Left lung (tissue), 4 donors: ENCODE measurements at regions not wholly inside any gene's neighbourhood (a gene's known extent, or its start where the extent isn't known, plus 50 kb on each side); places are given as distances from the start of the nearest gene placed in this dataset.

Experiments
- ATAC-seq: fragments of 200-7000 bp; cut with Tn5 transposase; one replicate; pipeline ENCODE4 v1.9.1; 2020; ENCODE audit warnings: moderate library complexity
- DNase-seq, 4 donors: peaks; one replicate each; pipeline ENCODE4 v3.0.0-alpha.2; 2013 to 2020
- H3K27ac ChIP-seq, 2 donors: fragments of 200-600 bp; sonication (generic) in 1 of 2; one replicate each; pipeline versions ENCODE4 v1.5.0 to v1.8.0; 2020 to 2021
- H3K27me3 ChIP-seq, 2 donors: fragments of 200-600 bp; sonication (generic) in 1 of 2; one replicate each; pipeline versions ENCODE4 v1.5.0 to v1.8.0; 2020 to 2021
- H3K36me3 ChIP-seq, 2 donors: fragments of 200-600 bp; sonication (generic) in 1 of 2; one replicate each; pipeline versions ENCODE4 v1.5.0 to v1.8.0; 2020 to 2021
- H3K4me1 ChIP-seq, 2 donors: fragments of 200-600 bp; one replicate each; pipeline ENCODE4 v1.8.0; 2021
- H3K4me3 ChIP-seq, 2 donors: fragments of 200-600 bp; sonication (generic) in 1 of 2; one replicate each; pipeline versions ENCODE4 v1.5.0 to v1.8.0; 2020 to 2021; ENCODE audit warnings: mild to moderate bottlenecking in 1 of 2
- H3K9me3 ChIP-seq, 2 donors: fragments of 200-600 bp; sonication (generic) in 1 of 2; one replicate each; pipeline versions ENCODE4 v1.5.0 to v1.8.0; 2020 to 2021
- intact Hi-C, 2 donors: fragments of 100-400 bp; cut with DNase I; formaldehyde crosslinking; loops; one replicate each; pipeline versions ENCODE4 v1.11.2 to v1.14.2; 2022
- TF ChIP-seq, protein P1 (sequence below), 2 donors: fragments of 200-600 bp; sonication (generic) in 1 of 2; IDR thresholded peaks; one replicate each; pipeline versions ENCODE4 v1.5.0 to v1.8.0; 2021; ENCODE audit warnings: antibody characterized with exemption in 2 of 2
- donor health status: DM: no; HTN: yes; CAD: no.
- donor health status: DM: no; HTN: no; CAD: no.

DNA sequence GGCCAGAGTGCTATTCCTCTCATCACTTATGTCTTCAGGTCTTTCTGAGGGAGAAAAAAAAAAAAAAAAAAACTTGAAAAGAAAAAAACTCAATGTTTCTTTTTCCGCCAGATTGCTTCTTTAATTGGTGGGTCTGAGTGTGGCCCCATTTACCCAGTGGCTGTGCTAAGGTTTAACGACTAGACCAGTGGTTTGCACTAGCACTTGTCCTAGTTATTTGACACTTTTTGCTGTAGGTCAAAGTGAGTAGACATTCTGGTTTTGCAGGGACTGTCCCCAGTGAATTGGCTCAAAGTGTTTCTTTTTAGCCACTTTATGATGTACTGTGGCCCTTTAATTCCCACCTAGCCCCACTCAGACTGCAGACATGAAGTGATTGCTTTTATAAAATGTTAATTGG, 273.3 kb downstream of the PTEN start:
- Histone ChIP-seq H3K27me3 (no peaks in the 10 kb centered on the region), H3K36me3 (no peaks in the 10 kb centered on the region), H3K4me1 (no peaks in the 10 kb centered on the region), H3K9me3 (no peaks in the 10 kb centered on the region), H3K4me3 (no peak overlapping the region), H3K27ac (no peak overlapping the region)
- no peak for DNase-seq
- intact Hi-C loops, result no loop called here
- TF ChIP-seq, protein P1, sequence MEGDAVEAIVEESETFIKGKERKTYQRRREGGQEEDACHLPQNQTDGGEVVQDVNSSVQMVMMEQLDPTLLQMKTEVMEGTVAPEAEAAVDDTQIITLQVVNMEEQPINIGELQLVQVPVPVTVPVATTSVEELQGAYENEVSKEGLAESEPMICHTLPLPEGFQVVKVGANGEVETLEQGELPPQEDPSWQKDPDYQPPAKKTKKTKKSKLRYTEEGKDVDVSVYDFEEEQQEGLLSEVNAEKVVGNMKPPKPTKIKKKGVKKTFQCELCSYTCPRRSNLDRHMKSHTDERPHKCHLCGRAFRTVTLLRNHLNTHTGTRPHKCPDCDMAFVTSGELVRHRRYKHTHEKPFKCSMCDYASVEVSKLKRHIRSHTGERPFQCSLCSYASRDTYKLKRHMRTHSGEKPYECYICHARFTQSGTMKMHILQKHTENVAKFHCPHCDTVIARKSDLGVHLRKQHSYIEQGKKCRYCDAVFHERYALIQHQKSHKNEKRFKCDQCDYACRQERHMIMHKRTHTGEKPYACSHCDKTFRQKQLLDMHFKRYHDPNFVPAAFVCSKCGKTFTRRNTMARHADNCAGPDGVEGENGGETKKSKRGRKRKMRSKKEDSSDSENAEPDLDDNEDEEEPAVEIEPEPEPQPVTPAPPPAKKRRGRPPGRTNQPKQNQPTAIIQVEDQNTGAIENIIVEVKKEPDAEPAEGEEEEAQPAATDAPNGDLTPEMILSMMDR (IDR thresholded peaks at IDR 0.05), result no peak
- ATAC-seq, result peak; percentile 66

DNA sequence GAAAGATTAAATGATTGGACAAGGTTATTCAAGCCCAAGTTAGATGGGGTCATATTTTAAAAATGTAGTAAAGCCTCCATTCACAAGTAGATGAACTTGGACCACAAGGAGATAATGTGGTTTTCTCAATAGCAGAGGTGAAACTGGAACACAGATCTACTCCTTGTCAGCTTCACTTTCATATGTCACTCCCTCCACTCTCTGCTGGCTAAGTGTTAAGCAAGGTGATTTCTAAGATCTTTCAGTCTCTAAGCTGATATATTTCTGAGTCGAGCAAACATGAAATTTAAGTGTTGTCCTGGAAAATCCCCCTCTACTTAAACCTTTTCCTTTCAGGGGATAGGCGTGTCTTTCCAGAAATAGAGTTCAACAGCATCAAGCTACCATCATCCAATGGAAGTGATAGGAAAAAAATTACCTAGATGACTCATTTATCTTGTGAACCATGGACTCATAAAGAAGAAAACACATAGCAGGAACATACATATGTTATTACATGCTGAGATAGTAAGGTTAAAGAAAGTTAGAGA, 275.0 kb downstream of the PTEN start:
- TF ChIP-seq, protein P1 (IDR thresholded peaks at IDR 0.05), result no peak
- DNase-seq (no peak), ATAC-seq (no peak)
- no peaks in the 10 kb centered on the region for H3K4me1 ChIP-seq
- H3K36me3 ChIP-seq, result no peaks in the 10 kb centered on the region
- intact Hi-C loops, result no loop called here
- H3K27ac ChIP-seq, result no peak overlapping the region
- H3K27me3 ChIP-seq, result no peaks in the 10 kb centered on the region
- H3K9me3 ChIP-seq, result no peaks in the 10 kb centered on the region
- no peak overlapping the region for H3K4me3 ChIP-seq

DNA sequence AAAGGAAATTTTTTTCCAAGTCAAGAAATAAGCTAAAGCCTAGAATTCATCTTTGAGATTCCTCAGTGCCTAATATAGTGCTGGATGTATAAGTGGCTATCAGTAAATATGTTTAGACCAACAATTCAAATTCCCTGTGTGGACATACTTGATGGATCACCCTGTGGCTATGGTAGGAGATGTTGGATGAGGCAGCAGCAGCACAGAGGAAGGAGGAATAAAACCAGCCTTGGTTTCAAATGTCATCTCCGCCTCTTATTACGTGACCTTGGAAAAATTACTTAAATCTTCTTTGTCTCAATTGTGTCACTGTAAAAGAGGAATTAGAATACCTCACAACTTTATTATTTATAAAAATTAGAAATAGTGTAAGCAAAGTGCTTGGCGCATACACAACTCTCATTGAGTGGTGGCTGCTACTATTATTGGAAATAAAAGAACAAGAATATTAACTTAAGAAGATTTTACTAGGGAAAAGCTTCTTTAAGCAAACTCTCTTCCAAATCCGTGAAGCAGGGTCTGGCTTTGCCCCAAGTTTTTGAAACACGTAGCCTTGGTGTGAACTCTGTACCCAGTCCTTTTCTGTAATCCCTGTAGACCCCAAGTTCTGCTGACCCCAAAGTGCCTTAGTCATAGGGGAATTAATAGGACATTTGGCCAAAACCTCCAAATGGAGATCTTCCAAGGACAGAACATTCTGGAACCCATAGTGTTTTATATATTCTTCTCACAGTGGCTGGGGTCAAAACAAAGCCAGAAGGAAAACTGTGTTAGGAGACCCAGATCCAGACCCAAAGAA, 283.8 kb downstream of the PTEN start:
- TF ChIP-seq, protein P1 (IDR thresholded peaks at IDR 0.05), result no peak
- no peak for ATAC-seq
- no peaks in the 10 kb centered on the region for H3K27me3 ChIP-seq

DNA sequence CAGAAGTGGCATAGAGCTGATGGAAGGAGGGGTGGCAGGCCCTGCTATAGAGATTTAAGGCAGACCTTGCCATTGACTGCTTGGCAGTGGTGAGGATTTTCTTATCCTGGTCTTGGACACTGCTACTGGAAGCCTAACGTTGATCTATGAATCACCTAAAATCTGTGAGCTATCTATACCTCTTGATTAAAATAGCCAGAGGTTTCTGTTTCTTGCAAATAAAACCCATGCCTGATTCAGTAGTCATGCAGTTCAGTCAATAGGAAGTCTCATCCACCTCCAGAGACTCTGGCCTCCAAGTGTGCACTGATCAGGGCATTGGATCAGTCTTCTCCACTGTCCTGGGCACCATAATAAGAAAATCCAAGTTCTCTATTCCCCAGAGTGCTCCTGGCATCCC, 286.5 kb downstream of the PTEN start:
- TF ChIP-seq, protein P1 (IDR thresholded peaks at IDR 0.05), result no peak
- intact Hi-C loops, result no loop called here

More for the DNA sequence above, 283.8 kb downstream of the PTEN start:
- Histone ChIP-seq H3K4me1 (no peaks in the 10 kb centered on the region), H3K9me3 (no peaks in the 10 kb centered on the region), H3K27ac (peak overlapping the region in 1 of 2 donors; percentile 29), H3K4me3 (no peak overlapping the region), H3K36me3 (no peaks in the 10 kb centered on the region)
- intact Hi-C loops, result no loop called here
- DNase-seq, result peak in 2 of 4 donors; percentile 41 to 49

DNA sequence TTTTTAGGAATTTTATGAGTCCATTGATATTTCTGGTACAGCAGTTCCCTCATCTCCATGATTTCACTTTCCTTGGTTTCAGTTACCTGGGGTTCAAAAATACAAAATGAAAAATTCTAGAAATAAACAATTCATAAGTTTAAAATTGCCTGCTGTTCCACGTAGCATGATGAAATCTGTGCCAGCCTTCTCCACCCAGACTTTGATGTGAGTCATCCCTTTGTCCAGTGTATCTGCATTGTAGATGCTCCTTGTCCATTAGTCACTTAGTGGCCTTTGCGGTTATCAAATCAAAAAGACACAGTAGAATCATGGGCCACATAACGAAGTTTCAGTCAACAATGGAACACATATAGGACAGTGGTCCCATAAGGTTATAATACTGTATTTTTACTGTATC, 286.9 kb downstream of the PTEN start:
- intact Hi-C loops, result no loop called here
- Histone ChIP-seq H3K36me3 (no peaks in the 10 kb centered on the region), H3K27me3 (no peaks in the 10 kb centered on the region), H3K4me3 (no peak overlapping the region), H3K27ac (no peak overlapping the region), H3K4me1 (peaks cover 0 to 5% of the 10 kb centered on the region in 2 donors), H3K9me3 (no peaks in the 10 kb centered on the region)
- ATAC-seq (peak; percentile 17), DNase-seq (no peak)
- TF ChIP-seq, protein P1 (IDR thresholded peaks at IDR 0.05), result no peak

More for the DNA sequence above, 286.5 kb downstream of the PTEN start:
- no peaks in the 10 kb centered on the region for H3K9me3 ChIP-seq
- H3K27me3 ChIP-seq, result no peaks in the 10 kb centered on the region
- H3K27ac ChIP-seq, result no peak overlapping the region
- no peak overlapping the region for H3K4me3 ChIP-seq
- ATAC-seq (no peak), DNase-seq (no peak)
- H3K4me1 ChIP-seq, result peaks cover 0 to 5% of the 10 kb centered on the region in 2 donors
- no peaks in the 10 kb centered on the region for H3K36me3 ChIP-seq
